ENCODE measurements at regions not wholly inside any gene's neighbourhood (a gene's known extent, or its start where the extent isn't known, plus 50 kb on each side); places are given as distances from the start of the nearest gene placed in this dataset.

DNA sequence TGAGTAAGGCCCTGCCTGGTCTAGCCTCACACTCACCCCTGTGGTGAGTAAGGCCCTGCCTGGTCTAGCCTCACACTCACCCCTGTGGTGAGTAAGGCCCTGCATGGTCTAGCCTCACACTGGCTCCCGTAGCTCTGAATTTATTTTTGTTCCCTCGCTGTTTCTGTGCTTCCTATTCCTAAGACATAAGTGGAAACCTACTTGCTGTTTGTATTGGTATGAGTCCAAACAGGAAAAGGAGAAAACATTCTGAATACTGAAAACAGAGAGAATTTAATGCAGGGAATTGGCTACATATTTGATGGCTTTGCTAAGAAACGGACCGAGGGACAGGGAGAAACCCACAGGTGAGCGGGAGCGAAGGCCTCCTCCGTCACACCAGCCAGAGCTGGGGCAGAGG lies 267.8 kb downstream of the FOXL1 start:
- Histone ChIP-seq H3K4me3 (ENCODE audit: low read length) (no peak overlapping the region), H3K9ac (ENCODE audit: extremely low read depth, low read length, poor library complexity, severe bottlenecking) (no peak overlapping the region), H3K9me3 (ENCODE audit: control insufficient read depth, low read length) (no peaks in the 10 kb centered on the region), H3K27ac (ENCODE audit: low read depth, low read length) (no peak overlapping the region), H3K36me3 (ENCODE audit: control insufficient read depth, insufficient read depth, low read length) (no peaks in the 10 kb centered on the region), H3K4me1 (ENCODE audit: control insufficient read depth, insufficient read depth, low read length) (no peaks in the 10 kb centered on the region), H3K27me3 (ENCODE audit: control insufficient read depth, insufficient read depth, low read length, poor library complexity, severe bottlenecking) (no peaks in the 10 kb centered on the region)
- Mint-ChIP-seq H3K9me3 (no peaks in the 10 kb centered on the region), H3K27me3 (ENCODE audit: insufficient read depth) (peaks cover 12% of the 10 kb centered on the region), H3K27ac (no peak overlapping the region), H3K4me3 (no peak overlapping the region), H3K36me3 (ENCODE audit: low read depth) (no peaks in the 10 kb centered on the region), H3K4me1 (no peaks in the 10 kb centered on the region)
- TF ChIP-seq CTCF (conservative IDR thresholded peaks at IDR 0.05): no peak
- no peak for DNase-seq
- WGBS, 2 experiments (ENCODE audit: insufficient coverage in 1 of 2, insufficient read length in 1 of 2): 96 to 98% methylated on average over 7 of the region's 7 CpGs

DNA sequence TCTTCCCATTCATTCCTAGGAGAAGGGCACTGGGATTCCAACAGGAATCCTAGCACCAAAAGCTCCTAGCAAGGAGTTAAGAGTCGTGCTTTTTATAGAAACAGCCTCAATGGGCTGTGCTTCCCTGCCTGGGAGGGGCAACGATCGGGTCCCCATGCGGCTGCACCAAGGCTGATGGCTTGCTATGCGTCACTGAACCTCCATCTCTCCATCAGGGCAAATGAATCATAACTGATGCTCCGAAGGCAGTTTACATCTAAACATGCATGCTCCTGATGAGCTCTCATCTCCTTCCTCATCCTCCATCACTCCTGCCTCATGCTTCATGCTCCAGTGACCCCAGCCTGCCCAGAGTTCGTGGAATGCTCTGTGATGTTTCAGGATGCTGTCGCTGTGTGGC lies 270.5 kb downstream of the FOXL1 start:
- no peak for TF ChIP-seq CTCF (conservative IDR thresholded peaks at IDR 0.05)
- Histone ChIP-seq H3K27ac (ENCODE audit: low read depth, low read length) (no peak overlapping the region), H3K27me3 (ENCODE audit: control insufficient read depth, insufficient read depth, low read length, poor library complexity, severe bottlenecking) (no peaks in the 10 kb centered on the region), H3K4me1 (ENCODE audit: control insufficient read depth, insufficient read depth, low read length) (no peaks in the 10 kb centered on the region), H3K36me3 (ENCODE audit: control insufficient read depth, insufficient read depth, low read length) (no peaks in the 10 kb centered on the region), H3K9me3 (ENCODE audit: control insufficient read depth, low read length) (no peaks in the 10 kb centered on the region), H3K4me3 (ENCODE audit: low read length) (no peak overlapping the region), H3K9ac (ENCODE audit: extremely low read depth, low read length, poor library complexity, severe bottlenecking) (no peak overlapping the region)
- DNase-seq: no peak
- Mint-ChIP-seq H3K36me3 (ENCODE audit: low read depth) (no peaks in the 10 kb centered on the region), H3K9me3 (no peaks in the 10 kb centered on the region), H3K4me3 (no peak overlapping the region), H3K27ac (no peak overlapping the region), H3K4me1 (no peaks in the 10 kb centered on the region), H3K27me3 (ENCODE audit: insufficient read depth) (peaks cover 12% of the 10 kb centered on the region)
- WGBS, 2 experiments (ENCODE audit: insufficient coverage in 1 of 2, insufficient read length in 1 of 2): 79 to 87% methylated on average over 8 of the region's 8 CpGs

DNA sequence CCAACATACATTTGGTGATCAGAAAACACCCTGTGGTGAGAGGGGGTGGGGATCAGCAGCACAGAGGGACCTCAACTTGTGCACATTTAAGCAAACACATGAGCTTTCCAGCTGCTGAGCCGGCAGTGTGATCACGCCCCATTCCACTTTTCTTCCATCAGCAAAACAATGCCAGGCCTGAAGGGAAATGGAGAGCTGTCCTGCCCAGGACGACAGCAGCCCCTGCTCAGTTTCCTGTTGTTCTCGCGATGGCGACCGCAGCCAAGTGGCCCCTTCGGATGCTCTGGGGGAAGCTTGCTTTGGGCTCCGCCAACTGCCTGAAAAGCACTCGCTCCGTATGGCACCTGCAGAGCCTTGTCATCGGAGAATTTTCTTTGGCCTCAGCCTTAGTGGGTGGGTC lies 272.3 kb downstream of the FOXL1 start:
- 77 to 79% methylated on average over 7 to 12 of the region's 12 CpGs for WGBS, 2 experiments (ENCODE audit: insufficient coverage in 1 of 2, insufficient read length in 1 of 2)
- Mint-ChIP-seq H3K27ac (no peak overlapping the region), H3K36me3 (ENCODE audit: low read depth) (no peaks in the 10 kb centered on the region), H3K4me3 (no peak overlapping the region), H3K9me3 (no peaks in the 10 kb centered on the region), H3K4me1 (peaks cover 4% of the 10 kb centered on the region), H3K27me3 (ENCODE audit: insufficient read depth) (peaks cover 12% of the 10 kb centered on the region)
- Histone ChIP-seq H3K9me3 (ENCODE audit: control insufficient read depth, low read length) (no peaks in the 10 kb centered on the region), H3K4me1 (ENCODE audit: control insufficient read depth, insufficient read depth, low read length) (no peaks in the 10 kb centered on the region), H3K4me3 (ENCODE audit: low read length) (no peak overlapping the region), H3K27ac (ENCODE audit: low read depth, low read length) (no peak overlapping the region), H3K9ac (ENCODE audit: extremely low read depth, low read length, poor library complexity, severe bottlenecking) (no peak overlapping the region), H3K27me3 (ENCODE audit: control insufficient read depth, insufficient read depth, low read length, poor library complexity, severe bottlenecking) (no peaks in the 10 kb centered on the region), H3K36me3 (ENCODE audit: control insufficient read depth, insufficient read depth, low read length) (no peaks in the 10 kb centered on the region)
- peak; percentile 51 for DNase-seq
- TF ChIP-seq CTCF (conservative IDR thresholded peaks at IDR 0.05): no peak

All from endodermal cell (in vitro differentiated cells).